ENCODE measurements at regions not wholly inside any gene's neighbourhood (a gene's known extent, or its start where the extent isn't known, plus 50 kb on each side); places are given as distances from the start of the nearest gene placed in this dataset.

GRCh38 chr10:56928714-56929113, 567.7 kb upstream of the ZWINT start:
- Mint-ChIP-seq H3K4me3 (no peak overlapping the region), H3K36me3 (ENCODE audit: low read depth) (peaks cover 6% of the 10 kb centered on the region; the same call in 1 of the 3 replicates), H3K27me3 (ENCODE audit: insufficient read depth, low read depth, poor library complexity) (no peaks in the 10 kb centered on the region), H3K27ac (no peak overlapping the region), H3K9me3 (peaks cover 15% of the 10 kb centered on the region), H3K4me1 (no peaks in the 10 kb centered on the region; the same call in 2 of the 3 replicates)
- H3K79me2 ChIP-seq (replicated peaks; ENCODE audit: insufficient read depth) = no peaks in the 10 kb centered on the region
- no peaks in the 10 kb centered on the region for H3K27me3 ChIP-seq (ENCODE audit: insufficient read depth)
- no peak overlapping the region for H3K4me3 ChIP-seq
- no peak for ATAC-seq
- H4K20me1 ChIP-seq (replicated peaks; ENCODE audit: insufficient read depth) = no peaks in the 10 kb centered on the region
- TF ChIP-seq CREB1 (CRISPR knock-in tag; IDR thresholded peaks at IDR 0.05; ENCODE audit: low read depth) (no peak), EZH2phosphoT487 (IDR thresholded peaks at IDR 0.05; ENCODE audit: unreplicated experiment) (no peak), CTCF (conservative IDR thresholded peaks at IDR 0.05; ENCODE audit: low read depth in 2 of 2) (no peak), ZNF331 (CRISPR knock-in tag; IDR thresholded peaks at IDR 0.05; ENCODE audit: low read depth) (no peak), STAT1 (IDR thresholded peaks at IDR 0.05; ENCODE audit: unreplicated experiment) (no peak), ZNF462 (CRISPR knock-in tag; IDR thresholded peaks at IDR 0.05) (no peak), EZH2 (IDR thresholded peaks at IDR 0.05; ENCODE audit: low read depth, unreplicated experiment) (no peak), ETS1 (IDR thresholded peaks at IDR 0.05) (no peak), JUNB (IDR thresholded peaks at IDR 0.05; ENCODE audit: unreplicated experiment) (no peak), ZNF114 (CRISPR knock-in tag; IDR thresholded peaks at IDR 0.05) (no peak), REST (IDR thresholded peaks at IDR 0.05; ENCODE audit: unreplicated experiment) (no peak), POLR2AphosphoS5 (IDR thresholded peaks at IDR 0.05; ENCODE audit: low read depth) (no peak), NANOG (IDR thresholded peaks at IDR 0.05; ENCODE audit: borderline replicate concordance) (no peak)
- DNase-seq (ENCODE audit: low spot score) = no peak
- no peaks in the 10 kb centered on the region for H3K9me2 ChIP-seq (ENCODE audit: insufficient read depth)
- no peaks in the 10 kb centered on the region for H3K4me1 ChIP-seq (ENCODE audit: insufficient read depth)
- H3K27ac ChIP-seq (ENCODE audit: low read depth) = no peak overlapping the region
- H3F3A ChIP-seq (replicated peaks; ENCODE audit: low read depth) = no peaks in the 10 kb centered on the region
- H3K4me2 ChIP-seq = no peak overlapping the region
- no peaks in the 10 kb centered on the region; the same call in 1 of the 2 replicates for H3K36me3 ChIP-seq (ENCODE audit: insufficient read depth)
- H2AFZ ChIP-seq = no peak overlapping the region
